Stimulated activated CD4-positive, alpha-beta T cell treated with anti-CD3 and anti-CD28 coated beads, Interleukin-15, amount 100 ng/mL, for 24 hours (primary cell): ENCODE measurements at regions not wholly inside any gene's neighbourhood (a gene's known extent, or its start where the extent isn't known, plus 50 kb on each side); places are given as distances from the start of the nearest gene placed in this dataset.
"Not testable (repeated sequence)": the region's sequence is repeated elsewhere in the genome, so short reads cannot be mapped to it uniquely, and the experiment has no call there.

Experiments
- DNase-seq: peaks from one replicate; pipeline ENCODE4 v3.0.0-alpha.2; 2020

DNA sequence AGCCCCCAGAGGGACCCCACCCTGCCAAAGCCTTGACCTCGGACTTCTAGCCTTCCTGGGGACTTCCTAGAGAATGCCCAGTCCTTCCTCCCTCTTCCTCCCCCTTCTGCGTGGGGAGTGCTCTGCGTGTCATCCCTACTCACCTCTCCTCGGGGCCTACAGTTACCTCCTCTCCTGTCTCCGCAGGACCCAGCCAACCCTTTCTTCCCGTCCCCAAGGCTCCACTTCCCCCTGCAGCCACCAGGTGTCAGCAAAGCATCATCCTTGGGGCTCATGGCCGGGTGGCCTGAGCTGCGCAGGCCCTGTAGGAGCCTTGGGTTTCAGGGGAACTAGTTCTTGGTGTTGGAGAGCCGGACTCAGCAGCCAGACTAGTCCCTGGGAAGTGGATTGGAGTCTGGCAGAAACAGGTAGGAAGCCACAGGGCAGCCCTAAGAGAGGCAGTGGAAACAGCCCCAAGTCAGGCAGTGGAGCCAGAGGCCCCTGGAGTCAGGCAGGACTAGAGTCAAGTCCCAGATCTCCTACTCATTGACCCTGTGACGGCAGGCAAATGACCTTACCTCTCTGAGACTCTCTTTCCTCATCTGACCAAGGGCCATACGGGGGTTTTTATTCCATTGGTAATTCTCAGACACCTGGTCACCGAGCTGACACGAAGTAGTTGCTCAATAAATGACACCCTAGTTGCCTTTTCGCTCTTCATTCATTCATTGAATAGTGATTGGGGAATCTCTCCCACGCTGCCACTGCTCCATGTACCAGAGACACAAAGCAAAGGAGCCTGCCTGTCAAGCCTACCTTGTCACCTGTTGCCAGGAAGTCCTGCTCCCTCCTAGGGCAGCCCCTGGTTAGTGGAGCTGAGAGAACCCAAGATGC lies 101.8 kb upstream of the GRK3 start:
- peak; percentile 79 for DNase-seq

- DNase-seq = not testable (repeated sequence)
These were observed 101.2 kb upstream of the GRK3 start for GRCh38 chr22:25463347-25463628.

- DNase-seq = not testable (repeated sequence)
These were observed 100.1 kb upstream of the GRK3 start for GRCh38 chr22:25464326-25464725.

DNA sequence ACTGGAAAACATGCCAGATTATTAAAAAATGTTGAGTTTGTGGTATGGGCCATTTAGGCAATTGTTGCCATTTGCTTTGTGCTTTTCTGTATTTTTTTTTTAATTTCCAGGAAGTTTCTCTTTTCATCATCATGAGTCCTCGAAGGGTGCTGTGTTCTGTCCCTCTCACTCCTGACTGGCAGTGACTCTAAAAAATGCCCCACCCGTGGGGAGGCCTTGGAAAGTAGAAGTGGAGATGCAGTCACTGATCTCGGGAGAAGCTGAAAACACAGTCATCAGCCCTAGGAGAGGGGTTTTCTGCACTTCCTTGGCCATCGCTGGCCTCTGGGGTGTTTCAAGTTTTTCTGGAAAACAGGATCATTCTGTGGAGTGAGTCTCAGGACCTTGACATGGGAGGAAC lies 98.5 kb upstream of the GRK3 start:
- DNase-seq = no peak

DNA sequence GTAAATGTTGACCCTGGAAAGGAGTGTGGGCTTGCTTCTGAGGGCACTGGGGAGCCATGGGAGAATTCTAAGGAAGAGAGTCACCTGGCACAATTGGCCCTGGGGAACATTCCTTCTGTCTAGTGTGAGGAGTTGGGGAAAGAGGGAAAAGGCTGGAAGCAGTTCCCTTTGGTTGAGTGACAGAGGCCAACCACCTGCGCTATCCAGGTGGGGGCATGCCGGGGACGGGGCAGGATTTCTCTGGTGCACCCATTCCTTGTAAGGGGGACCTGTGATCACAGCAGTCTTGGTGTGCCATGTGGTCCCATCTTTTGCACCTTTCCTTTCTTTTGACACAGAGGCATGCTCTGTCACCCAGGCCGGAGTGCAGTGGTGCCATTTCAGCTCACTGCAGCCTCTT lies 92.1 kb upstream of the GRK3 start:
- DNase-seq = no peak

- DNase-seq = no peak
These were observed 89.0 kb upstream of the GRK3 start for GRCh38 chr22:25475257-25476022.

GRCh38 chr22:25477358-25477757 lies 87.1 kb upstream of the GRK3 start:
- DNase-seq = no peak

- DNase-seq = no peak
These were observed 86.4 kb upstream of the GRK3 start for GRCh38 chr22:25478111-25478510.

DNA sequence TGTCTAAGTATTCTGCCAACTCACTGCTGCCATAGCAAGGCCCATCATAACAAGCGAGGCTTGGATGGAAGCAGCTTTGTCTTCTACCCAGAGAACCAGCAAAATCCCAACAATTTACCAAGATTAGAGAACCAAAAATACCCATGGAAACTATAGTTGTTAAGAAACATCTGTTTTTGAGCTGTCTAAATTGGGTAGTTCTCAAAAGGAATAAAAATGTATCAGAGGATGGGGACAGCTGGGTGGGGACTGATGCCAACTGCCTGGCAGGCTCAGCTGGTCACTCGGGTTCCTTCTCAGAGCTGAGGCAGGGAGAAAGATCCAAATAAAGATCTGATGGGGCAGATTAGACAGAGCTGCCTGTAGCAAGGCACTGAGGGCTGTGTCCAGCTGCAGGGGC lies 85.9 kb upstream of the GRK3 start:
- no peak for DNase-seq

- DNase-seq = not testable (repeated sequence)
These were observed 83.6 kb upstream of the GRK3 start for GRCh38 chr22:25480868-25481267.

- no peak for DNase-seq
These were observed 82.2 kb upstream of the GRK3 start for GRCh38 chr22:25482091-25482760.

- no peak for DNase-seq
These were observed 81.4 kb upstream of the GRK3 start for GRCh38 chr22:25482868-25483639.

- DNase-seq = no peak
These were observed 80.5 kb upstream of the GRK3 start for GRCh38 chr22:25483931-25484330.

- peak; percentile 45 for DNase-seq
These were observed 79.8 kb upstream of the GRK3 start for GRCh38 chr22:25484521-25485315.

- DNase-seq = peak; percentile 42
These were observed 78.6 kb upstream of the GRK3 start for GRCh38 chr22:25485626-25486545.

DNA sequence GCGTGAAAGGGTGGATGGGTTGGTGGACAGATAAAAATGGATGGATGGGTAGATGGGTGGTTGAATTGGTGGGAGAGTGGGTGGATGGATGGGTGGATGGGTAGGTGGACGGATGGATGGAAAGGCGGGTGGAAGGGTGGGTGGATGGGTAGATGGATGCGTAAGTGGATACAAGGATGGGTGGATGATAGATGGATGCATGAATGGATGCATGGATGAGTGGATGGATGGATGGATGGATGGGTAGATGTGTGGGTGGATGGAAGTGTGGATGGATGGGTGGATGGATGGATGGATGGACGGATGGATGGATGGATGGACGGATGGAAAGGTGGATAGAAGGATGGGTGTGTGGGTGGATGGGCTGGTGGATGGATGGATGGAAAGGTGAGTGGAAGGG lies 77.0 kb upstream of the GRK3 start:
- DNase-seq = no peak

DNA sequence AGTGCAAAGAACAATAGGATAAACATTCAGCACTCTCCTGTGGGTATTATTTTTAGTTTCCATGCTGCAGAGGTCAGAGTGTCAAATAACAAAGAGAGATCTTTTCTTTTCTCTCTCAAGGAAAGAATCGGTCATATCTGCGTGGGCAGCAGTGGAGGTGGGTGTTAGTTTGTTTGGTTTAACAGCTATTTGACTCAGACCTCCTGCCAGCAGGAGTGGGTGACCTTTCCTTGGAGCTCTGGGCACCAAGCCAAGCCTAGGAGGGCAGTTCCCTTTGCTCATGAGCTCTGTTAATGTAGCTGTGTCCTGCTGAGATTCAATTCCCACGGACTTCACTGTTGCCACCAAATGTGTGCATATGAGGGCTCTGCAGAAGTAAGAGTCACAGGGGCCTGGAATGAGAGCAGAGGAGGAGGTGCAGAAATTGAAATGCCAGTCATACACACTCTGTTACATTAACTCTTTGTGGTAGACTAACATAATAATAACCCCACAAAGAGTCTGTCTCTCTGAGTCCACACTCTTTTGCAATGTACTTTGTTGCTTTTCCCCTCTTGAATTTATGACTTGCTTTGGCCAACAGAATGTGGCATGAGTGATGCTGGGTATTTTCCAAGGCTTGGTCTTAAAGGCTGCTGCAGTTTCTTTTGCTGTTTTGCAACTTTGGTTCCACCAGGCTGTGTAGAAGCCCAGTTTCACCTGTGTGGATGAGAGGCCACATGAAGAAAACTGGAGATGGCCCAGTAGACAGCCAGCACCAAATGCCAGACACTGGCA lies 76.0 kb upstream of the GRK3 start:
- peak; percentile 69 for DNase-seq

DNA sequence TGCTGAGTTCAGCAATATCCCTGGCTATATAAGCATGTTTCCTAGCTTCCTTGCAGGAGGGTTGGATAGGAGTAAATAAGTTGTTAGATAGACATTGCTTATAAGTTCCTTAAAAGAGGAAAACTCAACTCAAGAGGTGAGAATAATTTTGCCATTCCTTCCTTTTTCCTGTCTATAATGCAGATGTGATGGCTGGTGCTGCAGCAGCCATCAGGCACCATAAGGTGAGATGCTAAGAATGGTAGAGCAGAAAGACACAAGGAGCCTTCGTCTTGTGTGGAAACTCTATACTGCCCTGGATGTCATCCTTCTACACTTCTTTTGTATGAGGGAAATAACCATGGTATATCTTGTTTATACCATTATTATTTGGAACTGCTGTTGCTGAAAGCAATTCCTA lies 74.5 kb upstream of the GRK3 start:
- no peak for DNase-seq

DNA sequence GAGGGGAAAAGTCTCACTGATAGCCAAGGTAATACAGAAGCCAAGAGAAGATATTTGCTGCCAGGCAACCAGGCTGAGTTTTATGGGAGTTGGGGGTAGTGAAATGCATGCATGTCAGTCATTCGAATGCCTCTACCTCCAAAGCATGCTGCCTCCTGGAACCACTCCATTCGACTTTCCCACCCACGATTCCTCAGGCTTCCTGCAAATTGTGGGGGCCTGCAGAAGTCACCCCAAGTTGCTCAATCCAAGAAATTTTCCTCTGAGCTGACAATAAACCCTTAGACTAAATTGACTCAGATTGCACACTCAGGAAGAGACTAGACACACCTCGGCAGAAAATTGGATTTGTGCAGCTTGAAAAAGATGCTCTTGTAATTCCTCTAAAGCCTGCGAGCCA lies 73.6 kb upstream of the GRK3 start:
- DNase-seq = no peak

DNA sequence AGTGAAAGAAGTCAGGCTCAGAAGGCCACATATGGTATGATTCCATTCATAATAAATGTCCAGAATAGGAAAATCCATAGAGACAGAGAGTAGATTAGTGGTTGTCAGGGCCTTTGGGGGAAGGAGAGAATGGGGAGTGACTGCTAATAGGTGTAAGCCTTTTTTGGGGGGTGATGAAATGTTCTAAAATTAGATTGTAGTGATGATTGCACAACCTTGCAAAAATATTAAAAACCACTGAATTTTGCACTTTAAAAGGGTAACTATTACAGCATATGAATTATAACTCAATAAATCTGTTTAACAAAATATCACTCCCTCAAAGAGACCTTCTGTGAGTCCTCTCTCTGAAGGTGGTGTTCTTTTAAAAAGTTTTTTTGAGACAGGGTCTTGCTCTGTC lies 72.3 kb upstream of the GRK3 start:
- DNase-seq = no peak
